HG03558 (cell line): ENCODE measurements at regions not wholly inside any gene's neighbourhood (a gene's known extent, or its start where the extent isn't known, plus 50 kb on each side); places are given as distances from the start of the nearest gene placed in this dataset.

Experiments used
- ATAC-seq: cut with Tn5 transposase; IDR thresholded peaks from one replicate; pipeline ENCODE4 v1.9.1; 2021; ENCODE audit warnings: moderate number of reproducible peaks; ENCODE audit not compliant: unreplicated experiment; ENCODE audit errors: extremely low read depth

- ATAC-seq: no peak
Observed at GRCh38 chr14:97025722-97026121, 228.5 kb downstream of the VRK1 start.

DNA sequence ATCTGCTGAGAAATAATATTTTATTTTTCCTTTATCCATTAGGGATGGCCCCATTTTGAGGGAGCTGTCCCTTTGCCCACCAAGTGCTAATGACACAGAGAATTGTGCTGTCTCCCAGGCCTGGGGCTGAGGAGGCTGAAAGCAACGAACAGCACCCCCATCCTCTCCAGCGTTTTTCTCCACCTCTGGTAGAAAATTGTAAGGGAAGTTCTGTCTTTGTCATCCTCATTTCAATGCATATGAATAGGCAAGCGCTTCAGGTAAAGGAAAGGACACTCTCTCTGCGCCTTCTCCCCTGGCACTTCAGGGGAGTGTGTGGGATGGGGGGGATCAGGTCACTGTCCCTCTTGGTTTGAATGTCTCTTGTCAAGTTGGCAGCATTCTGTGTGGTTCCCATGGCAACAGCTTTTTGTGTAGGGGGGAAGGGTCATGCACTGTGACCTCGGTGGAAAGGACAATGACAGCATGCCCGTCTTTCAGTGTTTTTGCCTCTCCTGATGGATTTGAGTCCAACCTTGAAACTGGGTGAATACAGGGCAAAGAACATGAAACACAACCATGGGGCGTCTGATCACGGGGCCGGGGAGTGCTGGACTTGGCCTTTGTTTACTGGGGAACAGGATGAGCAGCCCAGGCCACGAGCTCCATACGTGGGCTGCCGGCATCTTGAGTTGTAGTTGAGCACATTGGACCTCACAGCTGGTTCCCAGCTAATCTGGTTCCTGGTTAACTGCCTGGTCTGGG lies 230.2 kb downstream of the VRK1 start:
- ATAC-seq: no peak

- ATAC-seq: no peak
Observed at GRCh38 chr14:97028382-97028781, 231.2 kb downstream of the VRK1 start.

DNA sequence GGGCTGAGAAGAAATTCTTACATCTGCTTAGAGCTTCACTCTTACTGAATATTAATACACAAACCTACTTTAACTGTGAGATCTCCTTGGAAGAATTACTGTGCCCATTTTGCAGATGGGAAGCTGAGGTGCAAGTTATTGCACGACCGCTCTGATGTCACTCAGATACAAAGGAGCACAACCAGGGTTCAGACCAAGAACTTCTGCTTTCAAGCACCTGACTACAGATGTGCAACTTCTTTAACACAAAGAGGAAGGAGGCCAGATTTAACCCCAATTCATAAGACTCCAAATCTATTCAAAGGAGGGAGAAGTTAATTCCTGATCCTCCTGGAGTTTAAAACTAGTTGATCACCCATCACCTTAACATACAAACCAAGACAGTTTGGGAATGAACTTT lies 232.6 kb downstream of the VRK1 start:
- no peak for ATAC-seq

GRCh38 chr14:97031530-97031929 lies 234.3 kb downstream of the VRK1 start:
- ATAC-seq: no peak

DNA sequence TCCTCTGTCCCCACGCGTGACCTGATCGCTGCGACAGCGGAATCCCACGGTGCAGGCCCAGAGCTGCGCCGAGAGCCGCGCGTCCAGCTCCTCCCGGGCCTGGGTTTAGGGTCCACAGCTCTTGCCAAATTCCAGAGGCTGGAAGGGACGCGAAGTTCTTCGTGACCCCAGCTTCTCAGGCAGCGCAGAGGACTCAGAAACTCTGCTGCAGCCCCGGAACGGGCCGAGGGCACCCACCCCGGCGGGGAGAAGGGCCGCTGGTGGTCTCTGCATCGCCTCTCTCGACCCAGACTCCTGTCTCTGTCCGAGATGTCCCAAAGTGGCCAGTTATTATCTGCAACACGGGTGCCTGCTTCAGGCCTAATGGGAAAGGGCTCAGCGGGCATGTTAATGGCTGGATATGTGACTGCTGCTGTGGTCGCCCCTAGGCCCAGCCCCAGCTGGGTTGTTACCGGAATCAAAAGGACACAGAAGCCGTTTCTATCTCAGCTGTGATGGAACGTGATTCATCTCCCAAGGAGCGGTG lies 236.4 kb downstream of the VRK1 start:
- ATAC-seq: no peak

DNA sequence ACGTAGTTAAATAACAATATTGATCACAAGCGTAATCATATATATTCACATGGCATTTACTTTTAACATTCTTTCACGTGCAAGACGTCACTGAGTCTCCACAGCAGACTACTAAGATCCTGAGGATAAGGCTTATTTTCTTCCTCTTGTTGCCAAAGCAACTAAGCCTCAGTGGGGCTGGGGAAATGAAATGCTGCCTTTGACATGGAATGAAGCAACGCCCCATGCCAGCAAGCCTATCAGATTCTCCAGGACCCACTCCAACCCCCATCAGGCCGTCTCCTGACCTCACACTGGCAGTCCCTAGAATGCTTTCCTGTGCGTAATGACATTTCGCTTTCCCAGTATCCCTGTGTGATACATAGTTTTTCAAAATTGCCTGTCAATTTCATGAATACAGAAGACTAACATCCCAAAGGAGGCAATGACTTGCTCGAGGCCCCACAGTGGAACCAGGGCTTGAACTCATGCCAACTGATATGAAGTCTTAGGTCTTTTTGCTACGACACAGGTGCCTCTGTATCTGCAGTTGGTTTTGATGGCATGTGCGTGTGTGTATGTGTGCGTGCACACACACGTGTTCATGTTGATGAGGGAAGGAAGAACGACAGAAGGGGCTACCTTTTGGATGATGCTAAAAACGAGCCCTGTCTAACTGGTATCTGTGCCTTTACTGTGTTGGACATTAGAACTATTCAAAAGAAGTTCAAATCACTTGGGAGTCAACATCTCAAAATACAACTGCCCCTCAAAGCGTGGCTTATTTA lies 239.1 kb downstream of the VRK1 start:
- no peak for ATAC-seq

DNA sequence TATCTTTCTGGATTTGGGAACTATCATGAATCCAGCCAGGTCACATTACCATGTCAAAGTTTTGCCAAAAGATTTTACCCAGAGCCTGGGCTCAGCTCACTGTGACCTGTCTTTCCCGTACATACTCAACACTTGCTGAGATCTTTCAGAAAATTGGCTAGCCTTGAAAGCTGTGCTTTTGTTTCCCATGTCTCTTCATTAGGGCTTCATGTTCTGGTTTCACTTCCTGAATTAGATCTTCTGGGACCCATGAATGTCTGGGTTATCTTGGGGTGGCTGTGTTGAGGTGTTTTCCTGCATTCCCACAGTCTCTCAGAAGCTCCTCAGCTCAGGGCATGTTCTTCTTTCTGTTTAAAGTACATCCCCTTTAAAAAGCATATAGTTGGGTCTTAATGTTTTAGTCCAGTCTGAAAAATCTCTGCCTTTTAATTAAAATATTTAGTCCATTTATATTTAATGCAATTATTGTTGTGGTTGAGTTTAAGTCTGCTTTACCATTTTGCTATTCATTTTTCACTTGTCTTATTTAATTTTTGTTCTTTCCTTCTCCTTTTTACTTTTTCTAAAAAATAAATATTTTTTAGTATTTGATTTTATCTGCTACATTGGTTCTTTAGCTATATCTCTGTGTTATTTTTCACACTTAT lies 242.7 kb downstream of the VRK1 start:
- no peak for ATAC-seq

GRCh38 chr14:97046967-97047366 lies 249.8 kb downstream of the VRK1 start:
- ATAC-seq: no peak

DNA sequence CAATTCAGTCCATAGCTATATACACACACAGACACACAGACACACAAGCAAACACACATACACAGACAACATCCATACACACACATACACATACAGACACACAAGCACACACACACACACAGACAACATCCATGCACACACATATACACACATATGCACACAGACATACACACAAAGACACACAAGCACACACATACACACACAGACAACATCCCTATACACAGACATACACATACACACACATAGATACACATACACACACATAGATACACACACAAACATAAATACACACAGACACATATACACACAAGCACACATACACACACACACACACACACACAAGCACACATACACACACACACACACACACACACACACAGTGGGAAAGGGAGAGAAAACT lies 254.8 kb downstream of the VRK1 start:
- no peak for ATAC-seq

- no peak for ATAC-seq
Observed at GRCh38 chr14:97053941-97054340, 256.8 kb downstream of the VRK1 start.

- ATAC-seq: no peak
Observed at GRCh38 chr14:97055355-97055754, 258.2 kb downstream of the VRK1 start.

DNA sequence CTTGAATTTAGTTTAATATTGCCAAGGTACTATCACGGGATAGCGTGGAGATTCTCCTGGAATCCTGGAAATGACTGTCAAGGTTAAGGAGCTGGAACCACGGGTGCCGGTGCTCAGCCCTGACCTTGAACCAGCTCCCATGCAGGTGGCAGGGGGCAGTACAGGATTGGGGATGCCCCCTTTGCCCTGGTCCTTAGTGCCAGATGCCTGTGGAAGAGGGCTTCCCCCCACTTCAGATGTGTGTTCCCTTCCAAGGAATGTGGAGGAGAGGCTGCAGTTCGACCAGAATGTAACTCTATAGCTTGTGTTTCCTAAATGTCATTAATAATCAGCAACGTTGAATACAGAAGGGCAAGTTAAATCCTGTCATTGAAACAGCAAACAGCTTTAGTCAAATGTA lies 258.9 kb downstream of the VRK1 start:
- ATAC-seq: no peak

DNA sequence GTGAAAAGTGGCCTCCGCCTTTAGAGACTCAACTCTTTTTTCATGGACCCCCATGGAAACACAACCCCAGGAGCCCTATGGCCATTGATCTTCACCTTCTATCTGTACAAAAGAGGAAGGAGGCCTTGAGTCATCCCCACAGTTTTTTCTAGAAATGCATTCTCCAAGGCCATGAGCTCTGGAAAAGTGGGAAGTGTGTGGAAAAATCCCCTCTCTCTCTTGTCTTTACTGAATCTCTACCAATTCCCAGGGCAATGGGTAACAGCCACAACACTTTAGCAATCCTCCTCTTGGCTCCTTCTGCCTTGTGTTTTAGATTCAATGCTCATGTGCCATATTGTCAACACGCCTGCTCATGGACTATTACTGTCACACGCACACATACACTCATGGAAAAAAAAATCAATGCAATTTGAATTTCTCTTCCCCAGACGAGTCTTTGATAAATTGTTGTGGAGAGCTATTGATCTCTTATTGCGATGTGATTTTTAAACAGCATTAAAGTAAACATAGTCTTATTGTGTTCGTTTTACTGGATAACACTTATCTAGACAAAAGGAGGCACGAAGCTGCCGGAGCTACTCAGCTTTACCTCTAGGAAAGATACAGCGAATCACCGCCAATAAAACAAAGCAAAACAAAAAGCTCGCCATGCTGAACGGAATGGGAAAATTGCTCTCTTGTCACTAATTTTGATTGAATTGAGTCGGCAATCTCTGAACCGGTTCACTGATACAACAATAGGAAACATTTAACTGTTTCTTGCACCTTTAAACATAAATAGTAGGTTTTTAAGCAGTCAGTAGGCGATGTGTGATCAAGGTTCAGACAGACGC lies 260.3 kb downstream of the VRK1 start:
- no peak for ATAC-seq

- ATAC-seq: no peak
Observed at GRCh38 chr14:97058074-97058467, 260.9 kb downstream of the VRK1 start.

DNA sequence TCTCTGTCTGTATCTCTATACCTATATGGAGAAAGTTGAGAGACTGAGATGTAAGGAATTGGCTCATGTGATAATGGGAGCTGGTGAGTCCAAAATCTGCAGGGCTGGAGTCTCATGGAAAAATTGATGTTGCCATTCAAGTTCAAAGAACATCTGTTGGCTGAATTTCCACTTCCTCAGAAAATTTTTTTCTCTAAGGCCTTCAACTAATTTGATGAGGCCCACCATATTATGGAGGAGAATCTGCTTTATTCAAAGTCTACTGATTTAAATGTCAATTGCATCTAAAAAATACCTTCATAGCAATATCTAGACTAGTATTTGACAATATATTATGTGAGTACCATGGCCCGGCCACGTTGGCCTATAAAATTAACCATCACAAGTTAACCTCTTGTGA lies 261.4 kb downstream of the VRK1 start:
- no peak for ATAC-seq

DNA sequence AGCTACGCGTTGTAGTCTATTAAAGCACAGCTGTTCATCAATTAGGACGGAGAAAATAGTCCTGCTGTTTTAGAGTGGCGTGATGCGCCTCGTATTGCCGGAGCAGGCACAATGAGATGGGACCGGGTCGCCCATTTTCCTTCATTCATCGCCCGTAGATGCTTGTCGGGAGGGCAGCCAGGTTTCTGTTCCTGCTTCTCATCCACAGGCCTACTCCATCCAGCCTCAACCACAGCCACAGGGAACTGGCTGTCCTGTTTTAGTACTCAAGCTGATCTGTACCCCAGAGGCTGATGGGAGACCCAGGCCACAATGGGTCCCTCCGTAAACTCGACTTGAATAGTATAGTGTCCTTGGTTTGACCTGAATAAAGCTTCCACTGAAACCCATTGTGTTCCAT lies 264.0 kb downstream of the VRK1 start:
- ATAC-seq: no peak

DNA sequence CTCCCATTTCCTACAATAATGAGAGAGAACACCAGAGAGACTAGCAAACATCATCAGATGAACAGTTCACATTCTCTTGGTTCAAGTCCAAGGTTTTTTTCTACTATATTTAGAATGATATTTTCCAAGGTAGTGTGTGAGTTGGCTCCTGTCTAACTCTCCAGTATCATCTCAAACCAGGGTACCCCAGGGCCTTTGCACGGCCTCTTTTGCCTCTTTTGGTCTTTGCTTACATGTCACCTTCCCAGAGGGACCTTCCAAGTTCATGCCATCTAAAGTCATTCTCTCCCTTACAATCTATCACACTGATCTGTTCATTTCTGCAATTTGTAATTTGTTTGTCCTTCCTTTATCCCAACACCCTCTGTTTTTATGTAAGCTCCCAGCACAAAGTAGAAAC lies 264.5 kb downstream of the VRK1 start:
- ATAC-seq: no peak

- ATAC-seq: no peak
Observed at GRCh38 chr14:97065305-97066067, 268.3 kb downstream of the VRK1 start.
